ENCODE measurements at regions not wholly inside any gene's neighbourhood (a gene's known extent, or its start where the extent isn't known, plus 50 kb on each side); places are given as distances from the start of the nearest gene placed in this dataset.

DNA sequence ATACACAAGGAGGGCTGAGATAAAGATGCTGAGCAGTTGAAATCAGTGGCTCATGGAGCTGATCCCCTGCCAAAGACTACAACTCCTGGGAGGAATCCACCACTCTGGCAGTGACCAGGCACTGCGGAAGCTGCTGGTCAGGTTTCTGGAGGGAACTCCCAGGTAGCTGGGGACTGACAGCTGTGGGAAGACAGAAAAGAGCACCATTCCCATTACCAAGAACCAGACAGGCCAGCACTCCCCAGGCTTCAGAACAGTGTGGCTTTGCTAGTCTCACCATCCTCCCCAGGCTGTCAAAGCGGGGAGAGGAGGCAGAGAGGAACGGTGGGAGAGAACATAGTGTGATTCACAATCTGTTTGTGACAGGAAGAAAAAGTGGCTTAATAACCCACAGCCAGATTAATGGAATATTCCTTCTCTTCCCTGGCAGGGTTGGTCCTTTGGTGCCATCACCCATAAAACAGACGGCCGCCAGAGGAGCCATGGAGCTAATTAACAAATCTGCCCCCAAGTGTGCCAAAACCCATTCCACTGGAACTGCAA lies 92.1 kb downstream of the MAB21L3 start:
- H3K27me3 ChIP-seq (ENCODE audit: control insufficient read depth in 3 of 3, insufficient read depth in 3 of 3, low read length in 2 of 3): no peaks in the 10 kb centered on the region
- no peaks in the 10 kb centered on the region for H3K36me3 ChIP-seq (ENCODE audit: control insufficient read depth in 4 of 4, insufficient read depth in 4 of 4, low read length in 4 of 4)
- WGBS, 2 donors: 76 to 87% methylated on average over 5 of the region's 5 CpGs
- DNase-seq: no peak
- no peak overlapping the region for H3K4me3 ChIP-seq
- H3K4me1 ChIP-seq (ENCODE audit: control insufficient read depth in 5 of 5, insufficient read depth in 5 of 5, low read length in 5 of 5): peaks cover 0 to 1% (median 0%) of the 10 kb centered on the region in 5 donors
- H3K27ac ChIP-seq (ENCODE audit: low read depth in 1 of 2, low read length in 1 of 2): no peak overlapping the region
- ATAC-seq (ENCODE audit: insufficient read depth, low FRiP score): no peak
- peaks cover 0 to 3% (median 0%) of the 10 kb centered on the region in 4 donors for H3K9me3 ChIP-seq (ENCODE audit: control insufficient read depth in 4 of 4, insufficient read depth in 3 of 4, low read length in 3 of 4)
- H3K9ac ChIP-seq (ENCODE audit: insufficient read depth in 1 of 2, low read length in 2 of 2): no peak overlapping the region
- TF ChIP-seq, protein P1, sequence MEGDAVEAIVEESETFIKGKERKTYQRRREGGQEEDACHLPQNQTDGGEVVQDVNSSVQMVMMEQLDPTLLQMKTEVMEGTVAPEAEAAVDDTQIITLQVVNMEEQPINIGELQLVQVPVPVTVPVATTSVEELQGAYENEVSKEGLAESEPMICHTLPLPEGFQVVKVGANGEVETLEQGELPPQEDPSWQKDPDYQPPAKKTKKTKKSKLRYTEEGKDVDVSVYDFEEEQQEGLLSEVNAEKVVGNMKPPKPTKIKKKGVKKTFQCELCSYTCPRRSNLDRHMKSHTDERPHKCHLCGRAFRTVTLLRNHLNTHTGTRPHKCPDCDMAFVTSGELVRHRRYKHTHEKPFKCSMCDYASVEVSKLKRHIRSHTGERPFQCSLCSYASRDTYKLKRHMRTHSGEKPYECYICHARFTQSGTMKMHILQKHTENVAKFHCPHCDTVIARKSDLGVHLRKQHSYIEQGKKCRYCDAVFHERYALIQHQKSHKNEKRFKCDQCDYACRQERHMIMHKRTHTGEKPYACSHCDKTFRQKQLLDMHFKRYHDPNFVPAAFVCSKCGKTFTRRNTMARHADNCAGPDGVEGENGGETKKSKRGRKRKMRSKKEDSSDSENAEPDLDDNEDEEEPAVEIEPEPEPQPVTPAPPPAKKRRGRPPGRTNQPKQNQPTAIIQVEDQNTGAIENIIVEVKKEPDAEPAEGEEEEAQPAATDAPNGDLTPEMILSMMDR (IDR thresholded peaks at IDR 0.05; ENCODE audit: control extremely low read depth, extremely low read depth): no peak

DNA sequence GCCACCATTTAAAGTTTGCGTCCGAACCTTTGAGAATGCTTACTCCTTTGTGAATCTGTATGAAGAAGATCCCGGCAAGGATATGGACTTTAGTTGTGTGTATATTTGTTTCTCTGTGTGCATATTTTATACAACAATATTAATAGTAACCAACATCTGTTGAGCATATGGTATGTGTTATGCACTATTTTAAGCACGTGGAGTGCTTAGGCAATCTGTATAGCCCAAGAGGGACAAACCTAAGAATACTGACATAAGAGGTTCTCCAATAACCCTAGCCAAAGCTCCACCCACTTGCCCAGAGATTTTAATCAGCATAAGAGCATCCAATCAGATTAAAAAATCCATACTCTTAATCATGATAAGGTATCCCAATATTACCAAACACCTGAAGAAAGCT lies 92.7 kb downstream of the MAB21L3 start:
- TF ChIP-seq, protein P1 (IDR thresholded peaks at IDR 0.05; ENCODE audit: control extremely low read depth, extremely low read depth): no peak
- Histone ChIP-seq H3K4me3 (no peak overlapping the region), H3K9me3 (ENCODE audit: control insufficient read depth in 4 of 4, insufficient read depth in 3 of 4, low read length in 3 of 4) (peaks cover 0 to 3% (median 0%) of the 10 kb centered on the region in 4 donors), H3K27ac (ENCODE audit: low read depth in 1 of 2, low read length in 1 of 2) (no peak overlapping the region), H3K36me3 (ENCODE audit: control insufficient read depth in 4 of 4, insufficient read depth in 4 of 4, low read length in 4 of 4) (no peaks in the 10 kb centered on the region), H3K27me3 (ENCODE audit: control insufficient read depth in 3 of 3, insufficient read depth in 3 of 3, low read length in 2 of 3) (no peaks in the 10 kb centered on the region), H3K4me1 (ENCODE audit: control insufficient read depth in 5 of 5, insufficient read depth in 5 of 5, low read length in 5 of 5) (peaks cover 0 to 1% (median 0%) of the 10 kb centered on the region in 5 donors), H3K9ac (ENCODE audit: insufficient read depth in 1 of 2, low read length in 2 of 2) (no peak overlapping the region)
- WGBS, 2 donors: 84 to 88% methylated on average over 4 of the region's 4 CpGs
- no peak for ATAC-seq (ENCODE audit: insufficient read depth, low FRiP score)
- DNase-seq: no peak

DNA sequence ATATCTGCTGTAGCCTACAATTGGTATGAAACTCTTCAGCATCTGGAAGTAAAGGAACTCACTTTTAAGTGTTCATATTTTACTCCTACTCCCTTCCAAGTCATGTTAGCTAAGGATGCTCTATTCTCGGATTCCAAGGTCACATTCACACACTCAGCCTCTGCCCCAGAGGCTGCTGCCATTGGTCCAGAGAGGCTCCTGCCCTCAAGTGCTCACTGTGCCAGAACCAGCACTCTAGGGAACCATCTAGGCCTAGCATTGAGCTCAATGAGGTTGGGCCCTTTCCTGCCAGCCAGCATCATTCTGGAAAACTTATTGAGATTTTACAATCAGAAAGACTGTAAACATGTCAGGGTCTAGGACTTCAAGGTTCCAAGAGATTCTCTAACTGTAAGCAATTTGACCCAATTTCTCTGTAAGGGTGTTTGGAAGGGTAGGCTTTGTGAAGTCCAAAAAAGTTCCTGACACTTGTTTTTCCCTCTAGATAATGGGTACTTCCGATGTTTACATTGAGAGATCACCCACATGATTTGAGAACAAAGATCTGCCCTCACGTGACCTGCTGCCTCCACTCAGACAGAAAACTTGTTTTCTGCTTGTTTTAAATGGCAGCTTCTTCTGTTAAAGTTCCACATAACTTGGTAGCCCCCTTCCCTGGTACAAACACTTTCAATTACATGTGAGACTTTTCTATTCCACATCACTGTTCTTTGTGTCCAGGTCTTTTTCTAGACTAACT lies 94.9 kb downstream of the MAB21L3 start:
- no peaks in the 10 kb centered on the region for H3K9me3 ChIP-seq (ENCODE audit: control insufficient read depth in 4 of 4, insufficient read depth in 3 of 4, low read length in 3 of 4)
- ATAC-seq (ENCODE audit: insufficient read depth, low FRiP score): no peak

More for the DNA sequence above, 94.9 kb downstream of the MAB21L3 start:
- no peak for DNase-seq
- H3K9ac ChIP-seq (ENCODE audit: insufficient read depth in 1 of 2, low read length in 2 of 2): no peak overlapping the region
- H3K27ac ChIP-seq (ENCODE audit: low read depth in 1 of 2, low read length in 1 of 2): no peak overlapping the region
- no peak overlapping the region for H3K4me3 ChIP-seq
- H3K4me1 ChIP-seq (ENCODE audit: control insufficient read depth in 5 of 5, insufficient read depth in 5 of 5, low read length in 5 of 5): peaks cover 0 to 1% (median 0%) of the 10 kb centered on the region in 5 donors
- no peaks in the 10 kb centered on the region for H3K36me3 ChIP-seq (ENCODE audit: control insufficient read depth in 4 of 4, insufficient read depth in 4 of 4, low read length in 4 of 4)
- TF ChIP-seq, protein P1 (IDR thresholded peaks at IDR 0.05; ENCODE audit: control extremely low read depth, extremely low read depth): no peak
- 78 to 81% methylated on average over 3 of the region's 3 CpGs for WGBS, 2 donors
- no peaks in the 10 kb centered on the region for H3K27me3 ChIP-seq (ENCODE audit: control insufficient read depth in 3 of 3, insufficient read depth in 3 of 3, low read length in 2 of 3)

All from lung (tissue), 11 donors.